ENCODE measurements at regions not wholly inside any gene's neighbourhood (a gene's known extent, or its start where the extent isn't known, plus 50 kb on each side); places are given as distances from the start of the nearest gene placed in this dataset.
"Not testable (repeated sequence)": the region's sequence is repeated elsewhere in the genome, so short reads cannot be mapped to it uniquely, and the experiment has no call there.

DNA sequence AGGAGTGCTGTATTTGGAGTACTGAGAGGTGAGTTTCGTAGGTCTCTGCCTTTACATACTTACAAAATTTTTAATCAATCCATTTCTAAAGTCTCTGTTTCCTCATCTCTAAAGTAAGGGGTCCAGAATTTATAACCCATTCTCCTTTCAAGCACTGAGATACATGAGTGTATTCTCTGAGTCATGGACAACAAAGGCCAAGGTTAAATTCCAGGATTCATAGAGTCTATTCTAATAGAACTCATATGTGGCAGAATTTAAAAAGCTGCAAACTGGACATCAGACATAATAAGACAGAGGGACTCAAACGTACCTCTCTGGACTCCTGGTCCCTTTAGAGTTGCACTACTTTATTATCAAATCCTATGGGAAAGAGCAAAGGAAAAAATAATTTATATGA lies 112.5 kb upstream of the SLIT3 start:
- no peak for DNase-seq (ENCODE audit: low spot score)

DNA sequence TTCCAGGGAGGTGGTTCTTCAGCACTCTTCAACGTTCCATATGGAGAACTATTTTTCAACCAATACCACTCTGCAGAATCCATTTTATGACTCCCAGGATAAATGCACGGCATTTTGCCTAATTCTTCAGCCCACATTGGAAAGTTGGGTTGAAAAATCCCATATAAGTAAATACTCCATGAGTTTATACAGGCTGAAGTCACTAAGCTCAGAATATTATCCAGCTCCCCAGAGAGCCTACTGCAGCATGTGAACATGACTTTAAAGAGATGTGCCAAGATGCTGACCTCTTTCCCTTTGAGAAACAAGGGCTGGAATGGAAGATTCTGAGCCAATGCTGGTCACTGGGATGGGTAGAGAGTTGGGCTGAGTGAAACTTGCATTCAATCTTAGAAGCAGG lies 111.9 kb upstream of the SLIT3 start:
- DNase-seq (ENCODE audit: low spot score), result no peak

DNA sequence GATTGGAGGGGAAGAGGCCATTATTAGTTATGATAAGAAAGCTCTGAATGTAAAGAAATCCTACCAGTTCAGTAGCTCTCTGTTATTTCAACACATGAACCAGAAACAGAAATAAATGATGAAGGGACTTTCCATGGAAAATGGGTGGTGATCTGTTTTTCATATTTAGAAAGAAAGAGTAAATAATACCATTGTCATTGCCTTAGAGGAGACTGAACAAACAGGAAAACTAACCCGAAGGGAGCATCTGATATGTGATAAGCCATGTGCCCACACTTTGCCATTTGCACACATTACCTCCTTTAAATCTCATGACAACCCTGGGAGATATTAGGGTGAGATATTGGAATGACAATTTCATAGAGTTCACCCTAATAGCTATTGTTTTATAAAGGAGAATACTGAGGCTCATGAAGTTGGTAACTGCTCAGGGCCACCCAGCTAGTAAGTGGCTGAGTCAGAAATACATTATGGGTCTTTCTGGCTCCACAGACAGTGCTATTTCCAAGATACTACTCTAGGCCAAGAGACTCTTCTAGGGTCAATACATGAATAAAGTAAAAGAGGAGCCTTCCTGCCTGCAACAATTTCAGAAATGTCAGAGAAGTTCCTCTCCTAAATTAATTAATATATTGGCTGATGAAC lies 111.0 kb upstream of the SLIT3 start:
- no peak for DNase-seq (ENCODE audit: low spot score)

DNA sequence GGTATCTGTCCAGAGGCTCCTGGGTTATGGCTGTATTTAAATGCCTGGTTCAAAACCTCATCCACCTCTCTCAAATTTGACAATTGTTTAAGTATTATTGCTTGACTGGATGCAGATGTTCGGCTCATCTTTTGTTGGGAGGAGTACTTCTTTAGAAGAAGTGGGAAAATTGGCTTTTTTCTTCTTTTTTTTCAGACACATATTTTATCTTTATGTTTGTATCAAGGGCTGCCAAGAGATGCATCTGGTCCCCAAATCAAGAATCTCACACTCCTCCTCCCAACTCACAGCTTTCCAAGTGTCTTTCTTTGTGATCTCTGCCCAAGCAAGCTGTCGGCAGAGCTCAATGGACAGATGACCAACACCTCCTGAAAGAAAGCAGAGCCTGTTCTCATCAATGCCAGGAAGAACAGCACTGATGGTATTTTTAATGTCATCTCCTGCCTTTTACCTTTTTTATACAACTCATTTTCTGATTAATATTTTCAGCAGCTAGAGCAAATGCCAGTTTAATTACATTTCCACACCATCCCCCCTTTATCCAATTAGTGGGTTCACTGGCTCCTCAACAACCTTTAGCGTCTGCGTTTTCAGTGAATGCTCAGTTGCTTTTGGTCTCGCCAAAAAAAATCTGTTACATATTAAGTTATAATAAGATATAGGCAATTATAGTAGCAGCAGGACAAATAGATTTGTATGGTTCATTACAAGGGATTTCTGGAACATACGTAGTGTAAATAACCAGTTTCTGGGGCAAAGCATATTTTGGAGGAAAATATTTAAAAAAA lies 110.3 kb upstream of the SLIT3 start:
- DNase-seq (ENCODE audit: low spot score), result no peak

DNA sequence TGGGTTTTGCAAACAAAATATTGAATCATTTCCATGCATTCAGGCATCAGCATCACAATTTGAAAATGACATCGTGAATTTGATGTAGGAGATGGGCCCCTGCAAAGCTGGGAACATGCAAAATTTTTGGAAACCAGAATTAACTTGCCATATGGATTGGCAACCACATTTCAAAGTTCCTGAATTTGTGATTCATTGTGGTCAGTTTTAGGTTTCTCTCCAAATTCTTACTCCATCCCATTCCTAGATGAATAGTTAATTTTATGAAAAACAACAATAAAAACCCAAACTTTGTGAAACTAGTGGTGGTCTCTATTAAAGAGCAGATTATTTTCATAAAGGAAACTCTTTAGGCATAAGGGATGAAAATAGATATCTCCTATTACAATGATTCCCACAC lies 107.8 kb upstream of the SLIT3 start:
- no peak for DNase-seq (ENCODE audit: low spot score)

DNA sequence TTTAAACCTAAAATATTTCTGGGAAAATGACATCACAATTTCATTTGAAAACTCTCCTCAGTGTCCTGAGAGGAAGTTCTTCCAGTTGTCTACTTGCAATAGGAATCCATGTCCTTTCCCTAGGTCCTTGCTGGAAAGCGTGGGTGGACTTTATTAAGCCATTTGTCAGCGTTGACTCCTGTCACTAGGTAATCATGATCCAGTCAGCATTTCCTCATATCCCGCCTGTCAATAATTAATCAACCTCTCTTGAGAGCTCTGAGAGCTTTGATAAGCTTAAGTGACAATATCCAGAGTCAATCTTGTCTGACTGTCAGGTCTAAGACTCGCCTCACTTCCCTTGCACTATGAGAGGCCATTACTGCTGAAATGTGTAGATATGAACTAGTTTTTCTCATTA lies 107.2 kb upstream of the SLIT3 start:
- DNase-seq (ENCODE audit: low spot score), result no peak

DNA sequence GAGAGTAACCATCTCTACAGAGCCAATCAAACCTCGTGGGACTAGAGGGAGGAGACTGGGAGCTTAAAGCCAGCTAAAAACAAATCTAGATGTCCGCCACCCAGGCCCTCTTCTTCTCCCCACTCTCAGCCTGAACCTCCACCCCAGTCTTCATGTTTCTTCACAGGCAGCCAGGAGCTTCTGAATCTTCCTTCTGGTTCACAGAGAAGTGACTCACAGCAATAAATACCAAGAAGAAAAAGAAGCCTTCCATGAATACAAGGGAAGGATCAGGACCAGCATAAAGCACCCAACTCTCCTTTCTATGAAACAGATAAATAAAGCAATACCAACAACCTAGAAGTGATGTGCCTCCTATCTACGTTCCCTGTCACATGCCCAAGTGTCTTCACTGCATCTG lies 103.3 kb upstream of the SLIT3 start:
- no peak for DNase-seq (ENCODE audit: low spot score)

DNA sequence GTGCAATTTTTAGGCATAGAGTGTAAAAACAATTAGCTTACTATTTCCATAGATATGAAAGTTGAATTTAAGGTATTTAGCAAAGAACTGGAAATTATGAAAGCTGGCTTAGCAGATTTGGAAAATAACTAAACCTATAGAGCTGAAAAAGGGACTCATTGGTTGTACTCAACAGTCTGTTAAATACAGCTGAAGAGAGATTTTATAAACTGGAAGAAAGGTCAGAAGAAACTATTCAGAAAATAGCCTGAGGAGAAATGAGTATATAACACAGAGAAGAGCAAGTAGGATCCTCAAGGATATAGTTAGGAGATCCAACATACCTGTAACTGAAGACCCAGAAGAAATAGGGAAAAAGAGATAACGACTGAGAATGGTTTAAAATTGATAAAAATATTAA lies 97.6 kb upstream of the SLIT3 start:
- no peak for DNase-seq (ENCODE audit: low spot score)

DNA sequence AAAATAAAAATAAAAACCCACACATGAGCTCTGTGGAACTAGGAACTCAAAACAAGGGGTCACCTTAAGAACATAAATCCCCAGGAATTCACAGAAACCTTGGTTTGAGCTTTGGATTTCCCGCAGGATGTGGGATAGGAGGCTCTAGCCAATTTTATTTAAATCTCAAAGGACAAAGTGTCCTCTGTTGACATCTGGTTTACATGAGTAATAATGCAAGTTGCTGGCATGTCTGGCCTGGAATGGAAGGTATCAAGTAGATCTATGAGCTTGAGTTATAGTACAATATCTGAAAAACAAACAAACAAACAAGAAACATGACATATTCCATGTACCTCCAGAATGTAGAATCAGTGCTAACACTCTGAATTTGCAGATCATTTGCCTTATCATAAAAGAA lies 94.2 kb upstream of the SLIT3 start:
- DNase-seq (ENCODE audit: low spot score), result no peak

DNA sequence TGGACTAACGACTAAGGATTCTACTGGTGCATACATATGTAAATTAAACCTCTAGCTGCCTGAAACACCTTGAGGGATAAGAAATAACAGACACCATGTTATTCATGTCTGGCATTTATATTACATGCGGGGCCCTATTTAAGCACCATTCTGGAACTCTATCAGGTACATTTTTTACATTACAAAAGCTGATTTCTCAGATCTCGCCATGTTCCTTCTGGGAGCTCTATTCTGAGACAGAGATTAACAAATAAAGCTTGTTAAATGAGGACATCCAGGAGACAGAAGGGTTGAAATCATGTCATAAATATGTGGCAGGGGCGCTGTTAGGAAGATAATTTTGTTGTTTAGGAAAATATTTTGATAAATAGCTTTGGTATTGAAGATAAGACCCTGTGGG lies 93.4 kb upstream of the SLIT3 start:
- no peak for DNase-seq (ENCODE audit: low spot score)

DNA sequence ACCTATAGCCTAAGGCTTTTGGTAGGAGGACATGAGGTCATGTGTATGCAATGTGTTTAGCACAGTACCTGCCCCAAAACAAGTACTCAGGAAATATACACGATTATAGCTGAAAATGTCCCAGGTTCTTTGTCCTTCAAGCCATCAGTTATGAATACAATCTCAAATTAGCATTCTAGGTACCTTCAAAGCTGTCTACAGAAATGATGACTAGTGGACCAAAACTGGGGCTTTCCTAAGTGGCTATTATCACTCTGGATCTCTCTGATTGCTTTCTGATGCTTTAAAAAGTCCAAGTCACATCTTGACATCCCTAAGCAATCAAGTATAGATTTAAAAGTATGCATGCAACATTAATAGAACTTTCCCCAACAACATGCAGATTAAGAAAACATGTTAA lies 93.0 kb upstream of the SLIT3 start:
- DNase-seq (ENCODE audit: low spot score), result no peak

DNA sequence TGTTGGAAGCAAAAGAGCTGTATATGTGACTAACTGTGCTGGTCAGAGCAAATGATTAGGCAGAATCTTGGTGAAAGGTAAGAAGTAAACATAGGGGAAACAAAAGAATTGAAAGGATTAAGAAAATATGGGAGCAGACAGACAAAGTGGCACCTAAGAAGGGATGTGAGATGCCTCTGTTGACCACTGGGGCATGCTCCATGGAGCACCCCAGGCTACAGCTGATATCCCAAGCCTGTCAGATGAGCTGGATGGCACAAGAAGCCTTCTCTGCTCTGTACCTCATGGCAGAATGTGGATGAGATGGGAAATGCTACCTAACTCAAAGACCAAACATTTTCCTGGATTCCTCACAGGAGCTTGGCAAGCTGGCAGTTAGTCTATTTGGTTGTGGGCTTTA lies 89.3 kb upstream of the SLIT3 start:
- DNase-seq (ENCODE audit: low spot score), result no peak

DNA sequence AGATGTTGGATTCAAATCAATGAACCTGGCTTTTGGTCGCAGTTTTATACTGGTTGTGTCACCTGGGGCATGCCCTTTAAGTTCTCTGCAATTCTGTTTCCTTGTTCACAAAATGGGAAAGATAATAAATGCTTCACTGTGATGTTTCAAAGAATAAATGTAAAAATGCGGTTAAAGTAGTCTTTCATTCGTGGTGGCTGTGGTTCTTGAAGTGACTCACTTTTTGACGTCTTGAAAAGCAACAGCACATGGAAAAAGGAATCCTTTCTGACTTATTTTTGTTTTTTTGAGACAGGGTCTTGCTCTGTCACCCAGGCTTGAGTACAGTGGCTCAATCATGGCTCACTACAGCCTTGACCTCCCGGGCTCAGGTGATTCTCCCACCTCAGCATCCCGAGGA lies 88.4 kb upstream of the SLIT3 start:
- DNase-seq (ENCODE audit: low spot score), result peak; percentile 4

DNA sequence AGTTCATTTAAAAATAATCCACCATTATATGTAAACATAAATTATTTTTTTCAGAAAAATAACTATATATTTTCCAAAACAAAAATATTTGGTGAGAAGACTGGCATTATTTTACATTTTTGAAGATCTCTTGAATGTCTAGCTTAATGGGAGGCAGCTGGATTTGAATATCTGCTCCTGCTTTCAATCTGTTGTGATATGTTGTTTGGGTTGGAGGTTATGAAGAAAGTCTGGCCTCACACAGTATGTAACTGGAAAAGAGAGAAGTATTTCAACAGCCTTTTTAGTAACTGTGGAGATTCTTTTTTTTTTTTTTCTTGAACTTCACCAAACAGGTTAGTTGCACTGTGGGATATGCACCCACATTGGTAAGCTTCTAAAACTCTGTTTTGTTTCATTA lies 84.7 kb upstream of the SLIT3 start:
- DNase-seq (ENCODE audit: low spot score), result no peak

DNA sequence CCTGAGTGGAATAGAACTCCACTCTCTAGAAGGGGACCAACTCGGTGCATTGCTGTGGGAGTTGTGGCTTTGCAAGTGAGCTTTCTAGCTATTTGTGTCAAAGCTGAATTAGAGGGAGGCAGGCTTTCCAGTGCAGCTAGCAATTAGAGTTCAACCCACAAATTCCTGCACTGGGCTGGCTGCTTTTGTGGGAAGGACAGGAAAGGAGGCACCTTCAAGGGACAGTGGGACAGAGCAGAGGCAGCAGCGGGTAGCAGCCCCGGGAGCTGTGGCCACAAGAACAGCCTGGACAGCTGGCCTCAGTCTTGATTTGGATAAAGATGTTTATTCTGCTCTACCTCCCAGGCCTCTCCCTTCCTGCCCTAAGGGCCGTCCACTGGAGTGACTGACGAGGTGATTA lies 83.7 kb upstream of the SLIT3 start:
- DNase-seq (ENCODE audit: low spot score), result no peak

DNA sequence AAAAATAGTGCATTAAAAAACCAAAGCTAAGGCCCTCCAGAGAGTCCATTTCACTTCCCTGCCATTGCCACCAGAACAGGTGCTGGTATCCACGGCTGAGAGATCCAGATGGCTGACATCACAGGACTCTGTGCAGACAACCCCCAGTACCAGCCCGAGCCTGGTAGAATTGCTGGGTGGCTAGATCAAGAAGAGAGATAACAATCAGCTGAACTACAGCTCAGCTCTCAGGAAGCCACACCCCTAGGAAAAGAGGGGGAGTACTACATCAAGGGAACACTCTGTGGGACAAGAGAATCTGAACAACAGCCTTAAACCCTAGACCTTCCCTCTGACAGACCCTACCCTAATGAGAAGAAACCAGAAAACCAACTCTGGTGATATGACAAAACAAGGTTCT lies 73.8 kb upstream of the SLIT3 start:
- DNase-seq (ENCODE audit: low spot score), result no peak

DNA sequence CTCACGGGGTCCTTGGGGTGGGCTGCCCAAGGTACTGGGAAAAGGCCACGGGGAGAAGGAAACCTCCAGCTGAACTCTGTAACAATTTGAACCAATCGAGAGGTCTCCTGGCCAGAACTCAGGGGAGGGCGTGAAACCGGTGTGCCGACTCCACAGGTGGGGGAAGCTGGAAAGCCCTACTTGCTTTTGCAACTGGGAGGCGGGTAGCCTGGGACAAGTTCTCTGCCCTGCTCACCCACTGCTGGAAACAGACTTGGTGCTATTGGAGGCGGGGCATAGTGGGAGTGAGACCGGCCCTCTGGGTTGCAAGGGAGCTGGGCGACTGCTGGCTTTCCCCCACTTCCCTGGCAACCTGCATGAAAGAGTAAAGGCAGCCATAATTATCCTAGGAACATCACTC lies 73.2 kb upstream of the SLIT3 start:
- DNase-seq (ENCODE audit: low spot score), result no peak

DNA sequence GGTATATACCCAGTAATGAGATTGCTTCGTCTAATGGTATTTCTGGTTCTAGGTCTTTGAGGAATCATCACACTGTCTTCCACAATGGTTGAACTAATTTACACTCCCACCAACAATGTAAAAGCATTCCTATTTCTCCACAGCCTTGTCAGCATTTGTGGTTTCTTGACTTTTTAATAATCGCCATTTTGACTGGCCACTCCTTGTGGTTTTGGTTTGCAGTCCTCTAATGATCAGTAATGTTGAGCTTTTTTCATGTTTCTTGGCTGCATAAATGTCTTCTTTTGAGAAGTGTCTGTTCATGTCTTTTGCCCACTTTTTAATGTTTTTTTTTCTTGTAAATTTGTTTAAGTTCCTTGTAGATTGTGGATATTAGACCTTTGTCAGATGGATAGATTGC lies 70.9 kb upstream of the SLIT3 start:
- not testable (repeated sequence) for DNase-seq (ENCODE audit: low spot score)

DNA sequence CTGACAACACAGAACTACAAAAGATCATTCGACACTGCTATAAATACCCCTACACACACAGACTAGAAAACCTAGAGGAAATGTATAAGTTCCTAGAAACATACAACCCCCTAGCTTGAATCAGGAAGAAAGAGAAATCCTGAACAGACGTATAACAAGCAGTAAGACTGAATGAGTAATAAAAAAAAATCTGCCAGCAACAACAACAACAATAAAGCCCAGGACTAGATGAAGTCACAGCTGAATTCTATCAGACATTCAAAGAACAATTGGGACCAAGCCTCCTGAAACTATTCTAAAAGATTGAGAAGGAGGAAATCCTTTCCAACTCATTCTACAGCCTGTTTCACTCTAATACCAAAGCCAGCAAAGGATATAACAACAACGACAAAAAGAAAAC lies 68.2 kb upstream of the SLIT3 start:
- no peak for DNase-seq (ENCODE audit: low spot score)

DNA sequence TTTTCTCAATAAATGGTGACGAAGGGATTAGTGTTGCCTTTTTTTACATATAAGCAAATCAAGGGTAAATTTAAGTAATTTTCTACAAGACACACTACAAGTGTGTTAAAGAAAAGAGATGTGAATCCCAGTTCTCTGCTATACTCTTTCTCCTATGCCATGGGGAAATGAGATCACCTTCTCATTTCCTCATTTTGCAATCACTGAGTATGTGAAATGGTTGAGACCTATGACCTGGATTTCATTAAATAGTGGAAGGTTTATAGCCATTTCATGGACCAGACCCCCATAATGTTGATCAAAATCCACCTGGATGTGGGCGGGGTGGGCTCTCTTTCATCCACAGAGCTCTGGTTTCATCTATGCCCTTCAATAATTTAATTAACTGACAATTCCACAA lies 66.9 kb upstream of the SLIT3 start:
- no peak for DNase-seq (ENCODE audit: low spot score)

DNA sequence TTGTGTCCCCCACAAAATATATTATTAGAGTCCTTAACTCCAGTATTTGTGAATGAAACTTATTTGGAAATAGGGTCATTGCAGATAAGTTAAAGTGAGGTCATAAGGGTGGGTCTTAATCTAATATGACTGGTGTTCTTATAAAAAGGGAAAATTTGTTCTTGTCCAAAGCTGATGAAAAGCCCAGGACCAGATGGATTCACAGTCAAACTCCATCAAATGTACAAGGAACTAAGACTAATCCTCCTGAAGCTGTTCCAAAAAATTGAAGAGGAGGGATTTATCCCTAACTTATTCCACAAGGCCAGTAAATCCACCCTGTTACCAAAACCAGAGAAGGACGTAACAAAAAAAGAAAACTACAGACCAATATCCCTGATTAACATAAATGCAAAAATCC lies 56.4 kb upstream of the SLIT3 start:
- DNase-seq (ENCODE audit: low spot score), result no peak

DNA sequence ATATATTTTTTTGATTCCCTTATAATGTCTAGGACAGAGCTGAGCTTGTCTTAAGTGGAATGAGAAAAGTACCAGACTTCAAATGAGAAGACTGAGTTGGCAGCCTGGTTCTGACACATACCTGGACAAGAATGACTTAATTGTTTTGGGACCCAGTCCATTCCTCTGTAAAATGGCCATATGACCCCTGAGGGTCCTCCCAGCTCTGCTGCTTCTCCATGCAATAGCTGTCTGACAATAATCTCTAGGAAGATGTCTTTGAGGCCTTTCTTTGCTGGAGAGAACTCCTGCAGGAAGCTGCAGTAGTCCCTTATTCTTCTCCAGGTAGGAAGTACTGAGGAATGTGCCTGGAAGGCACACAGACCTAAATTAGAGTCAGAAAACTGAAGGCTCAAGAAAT lies 55.9 kb upstream of the SLIT3 start:
- DNase-seq (ENCODE audit: low spot score), result no peak

DNA sequence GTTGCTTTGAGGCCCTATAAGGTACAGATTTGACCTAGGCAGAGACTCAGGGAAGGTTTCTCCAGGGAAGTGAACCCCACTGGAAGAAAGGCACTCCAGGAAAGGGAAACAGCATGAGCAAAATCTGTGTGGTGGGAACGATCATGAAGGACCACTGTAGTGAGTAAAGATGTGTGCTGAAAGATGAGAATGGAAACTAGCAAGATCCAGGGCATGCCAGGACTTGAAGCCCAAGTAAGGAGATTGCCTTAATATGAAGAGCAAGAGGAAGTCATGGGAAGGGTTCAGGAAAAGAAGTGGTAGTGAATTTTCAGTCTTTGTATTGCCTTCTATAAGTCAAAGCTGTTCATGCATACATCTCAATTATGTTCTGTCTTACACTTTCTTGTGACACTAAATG lies 55.2 kb upstream of the SLIT3 start:
- DNase-seq (ENCODE audit: low spot score), result no peak

DNA sequence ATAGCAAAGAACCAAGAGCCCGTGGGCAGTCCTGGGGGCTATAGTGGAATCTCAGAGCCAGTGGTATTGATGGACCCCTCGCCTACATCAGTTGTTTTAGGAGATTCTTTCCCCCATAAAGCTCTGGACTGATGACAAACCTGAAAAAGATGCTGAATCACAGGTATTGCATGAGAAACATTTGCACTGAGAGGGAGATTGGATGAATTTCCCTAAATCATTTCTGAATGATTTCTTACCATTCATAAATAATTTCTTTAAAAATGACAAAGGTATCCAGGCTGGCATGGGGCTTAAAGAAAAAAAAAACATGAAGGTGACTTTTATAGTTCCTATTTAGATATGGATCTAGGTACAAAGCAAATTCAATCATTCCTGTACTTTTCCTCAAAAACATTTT lies 54.0 kb upstream of the SLIT3 start:
- no peak for DNase-seq (ENCODE audit: low spot score)
